Left kidney (tissue), 1 donor: ENCODE measurements at regions not wholly inside any gene's neighbourhood (a gene's known extent, or its start where the extent isn't known, plus 50 kb on each side); places are given as distances from the start of the nearest gene placed in this dataset.

Experiments used
- DNase-seq: peaks from one replicate; pipeline ENCODE4 v3.0.0-alpha.2; 2013

- no peak for DNase-seq
Measured at GRCh38 chr18:22545066-22545760, 127.5 kb upstream of the CTAGE1 start.

- DNase-seq = no peak
Measured at GRCh38 chr18:22546905-22547570, 129.3 kb upstream of the CTAGE1 start.

- no peak for DNase-seq
Measured at GRCh38 chr18:22547807-22548561, 130.3 kb upstream of the CTAGE1 start.

GRCh38 chr18:22549260-22549937 lies 131.7 kb upstream of the CTAGE1 start:
- no peak for DNase-seq

GRCh38 chr18:22550366-22550765 lies 132.7 kb upstream of the CTAGE1 start:
- DNase-seq = no peak

GRCh38 chr18:22550861-22551260 lies 133.1 kb upstream of the CTAGE1 start:
- no peak for DNase-seq

GRCh38 chr18:22551536-22552151 lies 133.9 kb upstream of the CTAGE1 start:
- no peak for DNase-seq

- no peak for DNase-seq
Measured at GRCh38 chr18:22552254-22552653, 134.5 kb upstream of the CTAGE1 start.

- no peak for DNase-seq
Measured at GRCh38 chr18:22552899-22553460, 135.3 kb upstream of the CTAGE1 start.

- no peak for DNase-seq
Measured at GRCh38 chr18:22556222-22557167, 138.8 kb upstream of the CTAGE1 start.

GRCh38 chr18:22557168-22557941 lies 139.6 kb upstream of the CTAGE1 start:
- DNase-seq = no peak

GRCh38 chr18:22558945-22559385 lies 141.2 kb upstream of the CTAGE1 start:
- peak; percentile 73 for DNase-seq

GRCh38 chr18:22559414-22560274 lies 141.9 kb upstream of the CTAGE1 start:
- DNase-seq = peak; percentile 83

- DNase-seq = no peak
Measured at GRCh38 chr18:22560275-22560610, 142.5 kb upstream of the CTAGE1 start.

- DNase-seq = no peak
Measured at GRCh38 chr18:22560797-22561196, 143.1 kb upstream of the CTAGE1 start.

GRCh38 chr18:22563164-22563583 lies 145.5 kb upstream of the CTAGE1 start:
- peak; percentile 71 for DNase-seq

- DNase-seq = no peak
Measured at GRCh38 chr18:22564036-22564435, 146.3 kb upstream of the CTAGE1 start.

GRCh38 chr18:22566703-22567420 lies 149.1 kb upstream of the CTAGE1 start:
- no peak for DNase-seq
